ENCODE measurements at regions not wholly inside any gene's neighbourhood (a gene's known extent, or its start where the extent isn't known, plus 50 kb on each side); places are given as distances from the start of the nearest gene placed in this dataset.
"Not testable (repeated sequence)": the region's sequence is repeated elsewhere in the genome, so short reads cannot be mapped to it uniquely, and the experiment has no call there.

DNA sequence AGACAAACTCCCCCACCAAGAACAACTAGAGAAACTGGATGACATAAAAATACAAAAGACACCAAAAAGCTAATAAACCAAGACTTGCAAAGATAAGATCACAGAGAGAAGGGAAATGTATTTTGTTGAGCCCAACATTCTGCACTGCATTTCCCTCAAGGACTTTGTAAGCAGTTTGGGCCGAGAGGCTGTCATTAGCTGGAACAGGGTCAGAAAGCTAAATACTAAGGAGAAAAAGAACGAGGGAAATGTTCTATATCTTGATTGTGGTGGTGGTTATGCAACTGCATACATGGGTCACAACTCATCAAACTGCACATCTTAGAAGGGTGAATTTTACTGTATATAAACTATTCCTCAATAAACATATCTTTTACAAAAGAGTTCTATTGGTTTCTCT is 315.0 kb downstream of the IPMK start:
- no peak for DNase-seq

DNA sequence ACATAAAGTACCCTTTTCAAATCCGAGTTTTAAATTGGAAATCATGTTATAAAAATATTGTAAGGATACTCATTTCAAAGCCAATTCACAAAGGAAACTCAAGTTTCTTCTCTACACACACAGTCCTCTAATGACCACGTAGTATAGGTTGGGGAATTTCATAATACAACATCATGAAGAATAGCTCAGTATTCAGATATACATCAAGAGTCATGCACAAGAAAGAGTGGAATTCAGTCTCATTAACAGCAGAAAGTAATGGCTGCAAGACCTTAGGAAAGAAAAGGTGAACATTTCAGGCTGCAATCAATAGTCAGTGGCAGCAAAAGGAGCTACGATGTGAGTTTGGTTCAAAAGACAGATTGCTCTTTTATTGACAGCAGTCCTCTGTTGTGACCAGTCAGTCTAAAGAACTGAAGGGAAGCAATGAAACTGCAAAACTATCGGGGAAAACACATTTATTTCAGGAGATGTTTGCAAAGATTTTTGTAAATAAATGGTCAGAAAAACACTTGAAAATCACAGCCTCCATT is 317.2 kb downstream of the IPMK start:
- no peak for DNase-seq

DNA sequence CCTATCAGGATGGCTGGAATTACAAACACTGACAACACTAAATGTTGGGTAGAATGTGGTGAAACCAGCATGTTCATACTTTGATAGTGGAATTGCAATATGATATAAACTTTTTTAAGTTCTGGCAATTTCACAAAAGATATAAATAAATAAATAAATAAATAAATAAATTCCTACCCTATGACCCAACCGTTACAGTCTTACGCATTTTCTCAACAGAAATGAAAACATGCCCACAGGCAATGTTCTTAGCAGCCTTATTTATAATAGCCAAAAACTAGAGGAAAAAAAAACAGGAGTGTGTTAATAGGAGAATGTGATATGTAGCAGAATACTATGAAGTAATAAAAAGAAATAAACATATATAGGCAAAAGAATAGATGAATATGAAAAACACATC is 318.9 kb downstream of the IPMK start:
- no peak for DNase-seq

DNA sequence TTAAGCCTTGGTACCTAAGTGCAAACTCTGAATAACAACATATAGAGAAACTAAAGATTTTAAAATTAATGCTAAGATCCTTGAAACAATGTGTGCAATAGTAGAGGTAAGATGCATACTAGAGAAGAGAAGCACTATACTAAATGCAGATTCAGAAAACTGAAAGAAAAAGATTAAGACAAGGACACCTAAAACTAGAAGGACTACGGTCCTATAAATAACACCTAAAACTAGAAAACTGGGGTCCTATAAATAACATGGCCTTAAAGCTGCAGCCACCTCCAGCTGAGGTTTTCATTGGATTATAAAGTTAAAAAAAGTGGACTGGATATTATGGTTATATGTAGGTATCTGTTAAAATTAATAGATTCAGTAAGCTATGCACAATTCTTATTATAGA is 320.9 kb downstream of the IPMK start:
- no peak for DNase-seq

DNA sequence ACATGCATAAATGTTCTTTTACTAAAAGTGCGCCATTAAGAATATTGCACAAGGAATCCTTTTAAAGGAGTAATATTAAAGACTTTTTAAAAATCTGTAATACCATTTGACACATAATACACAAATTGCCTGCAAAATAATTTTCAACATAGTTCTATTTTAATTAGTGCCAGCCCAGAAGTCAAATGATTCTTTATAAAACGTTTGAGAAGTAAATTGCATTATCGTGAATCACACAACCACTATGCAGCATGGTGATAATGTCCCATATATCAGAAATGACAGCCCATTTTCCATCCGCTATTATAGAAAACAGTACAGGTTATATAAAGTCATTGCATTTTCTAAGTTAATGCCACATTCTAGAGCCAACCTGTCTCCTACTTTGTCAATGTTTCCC is 324.0 kb downstream of the IPMK start:
- DNase-seq = no peak

DNA sequence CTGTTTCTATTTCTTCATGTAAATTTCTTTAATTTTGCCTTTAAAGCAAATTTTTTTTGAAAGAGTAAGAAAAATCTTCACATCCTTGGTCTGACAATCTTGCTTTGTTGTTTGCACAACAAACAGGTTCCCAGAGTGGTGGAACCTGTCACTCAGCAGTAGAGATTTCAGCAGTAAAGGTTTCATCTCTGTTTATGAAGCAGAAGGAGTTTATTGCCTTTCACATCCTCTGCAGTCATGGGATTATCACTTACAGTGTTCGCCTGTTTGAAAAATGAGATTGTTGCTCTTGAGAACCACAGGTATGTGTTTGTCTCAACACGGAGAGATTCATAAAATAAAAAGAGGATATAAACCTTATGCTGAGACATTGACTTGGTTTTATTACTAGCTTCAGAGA is 342.6 kb downstream of the IPMK start:
- DNase-seq = no peak

DNA sequence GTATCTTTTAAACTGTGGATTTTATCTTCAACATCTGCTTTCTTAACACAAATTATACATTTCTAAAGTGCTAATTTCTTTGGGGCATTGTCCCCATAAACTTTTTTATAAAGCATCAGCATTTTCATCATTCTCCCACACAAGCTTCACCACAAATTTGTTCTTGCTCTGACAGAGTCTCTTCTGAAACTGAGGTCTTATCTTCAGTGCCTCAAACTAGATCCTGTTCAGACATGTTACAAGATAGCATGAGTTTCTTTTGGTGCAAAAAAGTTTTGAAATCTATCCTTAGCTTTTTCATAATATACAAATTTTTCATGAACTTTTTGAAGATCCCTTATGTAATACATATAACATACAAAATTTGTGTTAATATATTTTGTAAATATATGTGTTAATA is 346.6 kb downstream of the IPMK start:
- no peak for DNase-seq

DNA sequence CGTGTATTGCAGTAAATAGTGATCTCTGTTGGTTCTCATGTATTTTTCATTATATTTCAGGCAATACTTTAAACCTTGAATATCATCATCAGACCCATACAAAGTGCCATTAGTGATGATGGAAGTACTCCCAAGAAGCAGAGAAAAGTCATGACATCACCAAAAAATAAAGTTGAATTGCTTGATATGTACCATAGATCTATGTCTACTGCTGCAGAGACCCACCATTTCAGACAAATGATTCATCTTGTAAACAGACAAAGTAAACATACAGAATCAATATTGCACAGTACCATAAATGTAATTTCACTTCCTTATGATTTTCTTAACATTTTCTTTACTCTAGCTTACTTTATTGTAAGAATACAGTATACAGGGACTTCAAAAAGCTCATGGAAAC is 347.8 kb downstream of the IPMK start:
- DNase-seq = no peak

DNA sequence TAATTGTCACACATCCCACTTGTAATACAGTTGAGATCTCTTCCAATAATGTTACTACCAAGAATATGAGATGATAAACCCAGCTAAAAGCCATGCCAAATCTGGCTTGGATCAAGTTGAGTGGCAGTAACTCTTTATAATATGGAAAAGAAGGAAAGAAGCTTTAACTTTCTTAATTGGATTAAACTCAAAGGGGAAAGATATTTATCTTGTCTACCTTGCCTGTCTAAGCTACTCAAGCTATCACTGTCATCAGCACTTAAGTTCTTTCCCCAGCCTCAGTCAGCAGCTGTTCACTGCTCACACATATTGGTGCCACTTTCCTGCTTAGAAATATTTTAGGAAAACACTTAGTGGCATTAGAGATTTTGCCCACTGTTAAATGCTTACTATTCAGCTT is 350.7 kb downstream of the IPMK start:
- no peak for DNase-seq

DNA sequence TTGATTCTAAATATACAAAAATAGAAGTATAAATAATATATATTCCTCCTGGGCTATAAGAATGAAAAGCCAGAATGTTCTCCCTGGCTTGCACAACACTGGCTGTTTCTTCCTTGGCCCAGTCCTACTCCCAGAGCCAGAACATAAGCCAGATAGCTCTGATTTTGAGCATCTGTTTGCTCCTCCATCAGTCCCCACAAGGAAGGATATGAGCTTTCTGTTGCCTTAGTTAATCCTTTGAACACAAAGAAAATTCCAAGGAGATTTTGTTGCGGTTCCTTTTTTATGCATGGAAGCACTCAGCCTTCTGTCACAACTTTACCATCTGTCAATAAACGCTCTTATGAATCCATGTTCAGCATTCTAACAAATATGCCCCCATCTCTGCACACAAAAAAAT is 361.8 kb downstream of the IPMK start:
- DNase-seq = no peak

DNA sequence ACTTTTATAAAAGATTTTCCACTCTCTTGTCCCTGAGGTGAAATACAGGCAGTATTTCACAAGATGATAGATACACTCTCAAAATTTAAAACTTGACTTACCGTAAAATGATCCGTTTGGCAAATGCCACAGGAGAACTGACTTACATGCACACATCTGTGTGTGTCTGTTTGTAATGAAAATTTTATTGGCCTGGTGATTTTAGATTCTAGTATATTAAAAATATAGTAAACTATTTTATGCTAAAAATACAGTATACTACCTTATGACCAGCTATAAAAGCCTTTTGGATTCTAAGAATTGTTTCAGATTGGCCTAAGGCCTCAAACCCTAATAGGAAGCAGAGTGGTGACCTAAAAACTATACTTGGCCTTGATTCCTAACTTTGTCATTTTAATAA is 362.7 kb downstream of the IPMK start:
- DNase-seq = no peak

DNA sequence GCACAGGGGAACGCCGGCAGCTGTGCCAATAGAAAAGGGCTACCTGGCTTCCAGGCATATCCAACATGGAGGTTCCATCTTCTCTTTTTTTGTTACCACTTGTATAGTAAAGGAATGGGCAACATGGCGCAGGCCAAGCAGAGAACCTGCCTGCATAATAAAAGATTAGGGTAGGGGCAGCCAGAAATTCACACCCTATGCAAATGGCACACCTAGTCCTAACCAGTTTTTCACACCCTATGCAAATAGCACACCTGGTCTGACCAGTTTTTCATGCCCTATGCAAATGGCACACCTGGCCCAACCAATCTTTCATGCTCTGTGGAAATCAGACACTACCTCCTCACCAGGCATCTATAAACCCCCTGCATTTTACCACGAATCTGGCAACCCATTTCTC is 369.5 kb downstream of the IPMK start:
- no peak for DNase-seq

DNA sequence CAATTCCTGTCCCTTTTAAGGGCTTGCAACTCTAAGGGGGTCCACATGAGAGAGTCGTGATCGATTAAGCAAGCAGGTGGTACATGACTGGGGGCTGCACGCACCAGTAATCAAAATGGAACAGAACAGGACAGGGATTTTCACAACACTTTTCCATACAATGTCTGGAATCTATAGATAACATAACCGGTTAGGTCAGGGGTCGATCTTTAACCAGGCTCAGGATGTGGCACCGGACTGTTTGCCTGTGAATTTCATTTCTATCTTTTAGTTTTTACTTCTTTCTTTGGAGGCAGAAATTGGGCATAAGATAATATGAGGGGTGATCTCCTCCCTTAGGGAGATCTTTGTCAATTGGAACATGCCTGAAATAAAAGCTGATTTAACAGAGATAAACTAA is 370.1 kb downstream of the IPMK start:
- no peak for DNase-seq

DNA sequence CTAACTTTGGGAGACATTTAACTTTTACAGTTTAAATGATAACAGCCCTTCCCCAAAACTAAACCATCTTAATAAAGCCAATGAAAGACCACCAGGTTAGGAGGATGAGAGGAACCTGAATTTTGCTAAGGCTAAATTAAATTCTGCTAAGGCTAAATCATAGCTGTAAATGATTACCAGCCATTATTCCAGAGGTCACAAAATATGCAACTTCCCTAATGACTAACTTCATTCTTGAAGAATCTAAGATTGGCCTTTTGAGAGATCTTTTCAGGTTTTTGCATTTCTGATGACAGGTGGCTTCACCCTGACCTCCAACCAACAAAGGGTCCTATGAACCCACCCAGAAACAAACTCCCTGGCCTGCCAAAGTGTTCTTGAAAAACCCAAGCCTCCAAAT is 373.3 kb downstream of the IPMK start:
- no peak for DNase-seq

DNA sequence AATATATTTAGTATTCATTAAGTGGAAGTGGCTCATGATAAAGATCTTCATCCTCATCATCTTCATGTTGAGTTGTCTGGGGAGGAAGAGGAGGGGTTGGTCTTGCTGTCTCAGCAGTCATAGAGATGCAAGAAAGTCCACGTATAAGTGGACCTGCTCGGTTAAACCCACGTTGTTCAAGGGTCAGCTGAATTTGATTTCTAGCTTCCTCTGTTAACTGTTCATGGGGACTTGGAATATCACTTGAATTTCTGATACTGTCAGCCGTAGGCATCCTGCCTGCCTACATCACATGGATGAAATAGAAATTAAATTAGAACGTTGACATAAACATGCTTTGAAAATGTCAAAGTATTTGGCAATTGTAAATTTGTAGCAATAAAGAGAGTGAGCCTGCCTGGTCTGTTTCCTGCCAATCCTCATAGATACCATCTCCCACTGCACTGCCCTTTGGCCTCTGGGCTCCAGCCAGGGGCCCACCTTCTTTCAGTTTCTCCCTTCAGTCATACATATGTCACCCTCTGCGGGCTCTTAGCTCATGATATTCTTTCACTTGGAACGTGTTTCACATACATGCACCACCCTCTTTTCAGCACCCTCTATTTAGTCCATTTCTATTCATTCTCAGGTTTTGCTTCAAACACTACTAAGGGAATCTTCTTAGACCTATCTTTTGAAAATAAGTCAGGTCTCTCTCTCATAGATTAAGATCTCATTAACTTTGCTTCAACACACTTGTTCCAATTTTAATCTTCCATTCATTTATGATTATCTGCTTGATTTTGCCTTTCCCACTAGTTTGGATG is 376.3 kb downstream of the IPMK start:
- no peak for DNase-seq

DNA sequence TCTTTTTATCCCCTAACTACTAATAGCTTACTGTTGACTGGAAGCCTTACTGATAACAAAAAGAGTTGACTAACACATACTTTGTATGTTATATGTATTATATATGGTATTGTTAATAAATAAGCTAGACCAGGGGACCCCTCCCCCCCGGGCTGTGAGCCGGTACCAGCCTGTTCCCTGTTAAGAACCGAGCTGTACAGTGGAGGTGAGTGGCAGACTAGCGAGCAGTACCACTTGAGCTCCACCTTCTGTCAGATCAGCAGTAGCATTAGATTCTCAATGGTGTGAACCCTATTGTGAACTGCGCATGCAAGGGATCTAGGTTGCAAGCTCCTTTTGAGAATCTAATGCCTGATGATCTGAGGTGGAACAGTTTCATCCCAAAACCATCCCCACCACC is 377.0 kb downstream of the IPMK start:
- DNase-seq = no peak

DNA sequence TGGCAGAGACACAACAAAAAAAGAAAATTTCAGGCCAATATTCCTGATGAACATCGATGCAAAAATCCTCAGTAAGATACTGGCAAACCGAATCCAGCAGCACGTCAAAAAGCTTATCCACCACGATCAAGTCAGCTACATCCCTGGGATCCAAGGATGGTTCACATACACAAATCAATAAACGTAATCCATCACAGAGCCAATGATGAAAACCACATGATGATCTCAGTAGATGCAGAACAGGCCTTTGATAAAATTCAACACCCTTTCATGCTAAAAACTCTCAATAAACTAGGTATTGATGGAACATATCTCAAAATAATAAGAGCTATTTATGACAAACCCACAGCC is 382.1 kb downstream of the IPMK start:
- not testable (repeated sequence) for DNase-seq

DNA sequence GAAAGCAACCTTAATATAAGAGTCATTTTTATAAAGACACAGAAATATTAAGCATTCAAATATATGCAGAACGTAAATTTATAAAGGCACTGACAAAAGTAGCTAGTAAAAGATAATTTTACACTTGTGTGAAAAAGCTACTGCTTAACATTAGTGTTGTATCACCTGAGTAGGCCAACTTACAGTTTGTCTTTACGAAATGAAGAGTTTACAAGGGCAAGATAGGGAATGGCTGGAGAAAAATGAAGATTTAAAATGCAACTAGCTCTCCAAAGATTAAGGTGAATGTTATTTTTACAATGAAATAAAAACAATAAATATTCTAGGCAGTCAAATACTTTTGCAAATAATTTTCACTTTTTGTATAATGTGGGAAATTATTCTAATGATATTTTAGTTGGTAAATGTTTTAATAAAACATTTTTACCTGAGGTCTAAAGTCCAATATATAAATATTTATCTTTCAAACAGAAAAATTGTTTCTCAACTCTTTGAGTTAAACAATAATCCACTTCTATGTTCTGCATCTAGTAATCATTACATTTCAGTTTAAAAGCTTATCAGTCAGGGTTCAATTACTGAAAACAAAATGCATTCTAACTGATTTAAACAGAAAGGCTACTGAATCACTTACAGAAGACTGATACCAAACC is 382.6 kb downstream of the IPMK start:
- DNase-seq = no peak

DNA sequence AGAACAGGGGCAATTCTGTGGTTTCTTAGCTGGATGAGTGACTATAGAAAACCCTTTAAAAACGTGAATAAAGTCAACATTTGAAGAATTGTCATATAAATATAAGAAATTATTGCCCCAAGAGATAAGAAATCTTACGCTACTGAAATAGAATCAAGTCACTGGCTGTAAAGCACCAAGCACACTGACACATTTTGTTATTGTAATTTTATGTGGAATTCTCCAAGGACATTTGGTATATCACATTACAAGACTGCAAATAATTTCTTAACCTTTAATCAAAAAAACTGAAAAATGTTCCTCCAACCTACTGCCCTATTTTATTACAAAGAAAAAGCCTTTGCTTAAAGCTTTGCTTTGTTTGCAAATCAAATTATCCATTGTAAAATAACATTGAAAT is 383.3 kb downstream of the IPMK start:
- DNase-seq = no peak

DNA sequence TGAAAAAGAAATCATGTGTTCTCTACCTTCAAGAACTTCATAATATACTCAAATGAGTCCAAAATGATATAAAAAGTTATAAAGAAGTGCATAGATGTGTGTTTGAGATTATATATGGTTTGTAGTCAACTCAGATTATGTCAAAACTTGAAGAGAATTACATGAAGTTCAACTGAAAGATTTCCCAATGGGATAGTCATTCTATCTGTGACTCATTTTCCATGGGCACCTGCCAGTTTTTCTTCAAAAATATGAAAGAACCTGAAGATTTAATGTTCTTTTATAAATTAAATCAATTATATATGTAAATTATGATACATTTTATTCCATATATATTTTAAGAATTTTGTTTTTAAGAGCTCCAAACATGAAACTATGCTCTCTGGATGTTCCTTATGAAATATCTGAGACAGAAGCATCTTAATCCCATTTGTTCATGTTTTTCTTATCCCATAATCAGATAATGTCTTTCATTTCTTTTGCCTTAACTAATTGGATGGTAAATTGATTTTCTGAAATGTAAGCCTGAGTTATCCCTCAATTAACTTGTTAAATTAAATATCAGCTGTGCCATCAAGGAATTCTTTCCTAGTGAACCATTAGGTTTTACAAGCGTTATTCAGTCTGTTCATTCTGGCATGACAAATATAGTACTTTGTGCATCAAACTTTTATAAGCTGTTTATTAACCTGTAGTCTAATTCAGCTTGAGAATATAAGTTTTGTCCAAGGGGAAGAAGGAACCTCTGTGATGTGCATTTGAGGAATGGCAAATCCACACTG is 387.1 kb downstream of the IPMK start:
- no peak for DNase-seq

DNA sequence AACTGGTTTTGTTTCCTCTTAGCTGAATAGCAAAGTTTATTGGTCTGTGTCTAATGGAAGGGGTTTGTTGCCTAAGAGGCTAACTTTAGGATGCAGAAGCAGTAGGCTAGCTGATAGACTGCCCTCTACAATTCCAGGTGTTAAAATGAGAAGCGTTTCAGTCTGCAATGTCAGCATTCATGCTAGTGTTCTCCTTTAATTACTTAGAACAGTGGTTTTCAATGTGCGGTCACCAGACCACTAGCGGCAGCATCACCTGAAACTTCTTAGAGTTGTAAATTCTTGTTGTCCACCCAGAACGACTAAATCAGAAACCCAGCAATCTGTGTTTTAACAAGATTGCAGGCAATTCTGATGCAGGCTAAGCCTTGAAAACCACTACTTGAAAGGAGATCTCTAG is 392.9 kb downstream of the IPMK start:
- no peak for DNase-seq

DNA sequence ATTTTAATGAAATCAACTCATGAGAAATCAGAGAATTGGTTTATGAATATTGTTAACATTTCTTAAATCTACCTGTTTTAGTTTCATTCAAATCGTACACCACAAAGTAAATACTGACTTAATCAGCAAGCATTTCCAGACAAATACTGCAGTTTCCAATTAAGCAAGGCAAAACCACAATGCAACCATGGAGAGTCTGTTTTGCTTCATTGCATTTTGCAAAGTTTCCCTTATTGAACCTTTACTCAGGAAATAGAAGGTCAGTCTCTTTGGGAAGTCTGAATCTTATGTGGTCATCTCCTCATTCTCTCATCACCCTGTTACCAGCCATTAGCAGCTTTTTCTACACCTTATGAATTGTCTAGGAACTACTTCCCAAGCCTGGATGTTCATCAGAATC is 400.5 kb downstream of the IPMK start:
- no peak for DNase-seq

DNA sequence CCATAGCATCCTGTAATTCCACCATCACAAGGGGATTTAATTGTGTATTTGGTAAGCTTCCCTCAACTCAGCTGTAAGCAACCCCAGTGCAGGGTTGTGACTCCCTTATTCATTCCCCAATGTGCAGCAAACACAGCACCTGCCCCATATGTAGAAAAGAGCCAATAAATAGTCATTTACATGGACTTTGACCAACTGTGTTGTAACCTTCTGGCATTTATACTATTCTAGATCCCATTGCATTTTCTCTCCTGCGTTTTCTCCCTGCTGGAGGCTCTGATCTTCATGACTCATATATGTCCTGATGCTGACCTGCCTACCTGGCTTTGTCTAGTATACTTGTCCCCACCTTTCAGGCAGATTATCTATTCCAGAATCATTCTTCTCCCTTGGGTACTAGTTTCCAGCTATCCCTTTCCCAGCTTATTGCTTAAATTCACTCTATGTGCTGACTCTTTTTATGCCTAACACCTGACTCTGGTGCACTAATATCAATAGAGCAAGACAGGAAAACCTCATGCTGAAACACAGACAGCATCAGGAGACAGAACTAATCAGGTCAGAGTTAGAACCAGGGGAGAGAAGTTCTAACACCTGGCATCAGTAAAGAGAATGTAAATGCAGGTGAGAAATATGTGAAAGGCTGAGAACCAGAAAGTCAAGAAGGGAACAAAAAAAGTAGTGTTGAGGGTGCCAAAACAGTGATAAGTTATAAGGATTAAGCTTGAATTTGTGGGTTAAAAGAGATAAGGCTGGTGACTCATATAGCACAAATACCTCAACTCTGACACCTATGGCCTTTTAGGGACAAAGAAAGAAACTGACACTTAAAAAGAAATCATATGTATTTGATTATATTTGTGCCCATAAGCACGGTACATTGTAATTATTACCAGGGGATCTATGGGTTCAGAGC is 402.7 kb downstream of the IPMK start:
- no peak for DNase-seq

Measured in activated T-cell treated with anti-CD3 and anti-CD28 coated beads, Interleukin-2, amount 50 U/mL, for 48 hours (primary cell).